CD4-positive, alpha-beta T cell treated with Interleukin-6 at 100 ng/mL for 8 hours (primary cell): ENCODE measurements at regions not wholly inside any gene's neighbourhood (a gene's known extent, or its start where the extent isn't known, plus 50 kb on each side); places are given as distances from the start of the nearest gene placed in this dataset.

Experiments used
- DNase-seq: peaks from one replicate; pipeline ENCODE4 v3.0.0-alpha.2; 2020; ENCODE audit warnings: mixed read lengths, low spot score

GRCh38 chr11:123257370-123257769, 62.3 kb upstream of the CLMP start:
- no peak for DNase-seq

- DNase-seq, result no peak
Measured at GRCh38 chr11:123255909-123256308, 60.9 kb upstream of the CLMP start.

- no peak for DNase-seq
Measured at GRCh38 chr11:123254357-123254756, 59.3 kb upstream of the CLMP start.

- DNase-seq, result no peak
Measured at GRCh38 chr11:123253911-123254310, 58.9 kb upstream of the CLMP start.

- DNase-seq, result no peak
Measured at GRCh38 chr11:123253223-123253622, 58.2 kb upstream of the CLMP start.

- DNase-seq, result no peak
Measured at GRCh38 chr11:123251657-123252344, 56.8 kb upstream of the CLMP start.

GRCh38 chr11:123250892-123251656, 56.0 kb upstream of the CLMP start:
- DNase-seq, result no peak

- DNase-seq, result no peak
Measured at GRCh38 chr11:123249354-123249753, 54.3 kb upstream of the CLMP start.

GRCh38 chr11:123247813-123248379, 52.8 kb upstream of the CLMP start:
- DNase-seq, result no peak

GRCh38 chr11:123247496-123247799, 52.4 kb upstream of the CLMP start:
- no peak for DNase-seq

- peak; percentile 80 for DNase-seq
Measured at GRCh38 chr11:123246749-123247495, 51.9 kb upstream of the CLMP start.

- DNase-seq, result no peak
Measured at GRCh38 chr11:123245567-123245966, 50.5 kb upstream of the CLMP start.
